ENCODE measurements at regions not wholly inside any gene's neighbourhood (a gene's known extent, or its start where the extent isn't known, plus 50 kb on each side); places are given as distances from the start of the nearest gene placed in this dataset.

DNA sequence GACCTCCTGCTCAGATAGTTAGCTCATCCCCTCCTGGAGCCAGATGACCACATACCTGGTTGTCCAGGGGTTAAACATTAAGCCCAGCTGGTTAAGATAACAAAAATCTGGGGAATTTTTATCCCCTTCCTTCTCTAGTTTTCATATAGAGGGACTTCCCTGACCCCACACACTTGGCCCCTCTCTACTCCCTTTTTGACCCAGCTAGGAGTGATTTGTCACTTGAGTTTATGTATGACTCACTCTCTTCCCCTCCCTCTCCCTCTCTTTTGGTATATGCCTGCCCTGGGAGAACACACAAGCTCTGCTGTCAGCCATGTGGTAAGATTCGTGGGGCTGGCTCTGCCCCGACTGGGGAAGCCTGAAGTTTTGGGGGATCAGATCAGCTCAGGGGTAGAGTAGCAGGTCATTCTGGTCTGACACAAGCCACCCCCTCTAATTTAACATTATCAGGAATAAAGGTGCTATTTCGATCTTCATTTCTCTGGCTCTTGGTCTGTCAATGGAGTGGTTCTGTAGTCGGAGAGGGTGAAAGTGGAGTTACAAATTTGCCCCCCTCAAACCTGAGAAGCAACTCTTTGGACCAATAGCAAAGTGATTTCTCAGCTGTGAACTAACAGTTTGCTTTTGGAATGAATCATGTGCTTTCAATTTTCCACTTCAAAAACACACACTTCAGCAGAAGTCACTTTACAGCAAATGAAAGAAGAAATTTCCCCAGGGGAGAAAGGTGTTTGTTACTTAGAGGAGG lies 415.3 kb upstream of the CADM1 start:
- Mint-ChIP-seq H3K27me3 (ENCODE audit: unreplicated experiment) (peaks cover 6% of the 10 kb centered on the region), H3K27ac (ENCODE audit: unreplicated experiment) (no peak overlapping the region), H3K4me3 (ENCODE audit: unreplicated experiment) (no peak overlapping the region), H3K4me1 (ENCODE audit: low read depth, unreplicated experiment) (peaks cover 13% of the 10 kb centered on the region), H3K36me3 (ENCODE audit: unreplicated experiment) (no peaks in the 10 kb centered on the region), H3K9me3 (ENCODE audit: unreplicated experiment) (peaks cover 2% of the 10 kb centered on the region)
- DNase-seq: no peak
- TF ChIP-seq, protein P1, sequence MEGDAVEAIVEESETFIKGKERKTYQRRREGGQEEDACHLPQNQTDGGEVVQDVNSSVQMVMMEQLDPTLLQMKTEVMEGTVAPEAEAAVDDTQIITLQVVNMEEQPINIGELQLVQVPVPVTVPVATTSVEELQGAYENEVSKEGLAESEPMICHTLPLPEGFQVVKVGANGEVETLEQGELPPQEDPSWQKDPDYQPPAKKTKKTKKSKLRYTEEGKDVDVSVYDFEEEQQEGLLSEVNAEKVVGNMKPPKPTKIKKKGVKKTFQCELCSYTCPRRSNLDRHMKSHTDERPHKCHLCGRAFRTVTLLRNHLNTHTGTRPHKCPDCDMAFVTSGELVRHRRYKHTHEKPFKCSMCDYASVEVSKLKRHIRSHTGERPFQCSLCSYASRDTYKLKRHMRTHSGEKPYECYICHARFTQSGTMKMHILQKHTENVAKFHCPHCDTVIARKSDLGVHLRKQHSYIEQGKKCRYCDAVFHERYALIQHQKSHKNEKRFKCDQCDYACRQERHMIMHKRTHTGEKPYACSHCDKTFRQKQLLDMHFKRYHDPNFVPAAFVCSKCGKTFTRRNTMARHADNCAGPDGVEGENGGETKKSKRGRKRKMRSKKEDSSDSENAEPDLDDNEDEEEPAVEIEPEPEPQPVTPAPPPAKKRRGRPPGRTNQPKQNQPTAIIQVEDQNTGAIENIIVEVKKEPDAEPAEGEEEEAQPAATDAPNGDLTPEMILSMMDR (IDR thresholded peaks at IDR 0.05; ENCODE audit: partially characterized antibody, unreplicated experiment): no peak

DNA sequence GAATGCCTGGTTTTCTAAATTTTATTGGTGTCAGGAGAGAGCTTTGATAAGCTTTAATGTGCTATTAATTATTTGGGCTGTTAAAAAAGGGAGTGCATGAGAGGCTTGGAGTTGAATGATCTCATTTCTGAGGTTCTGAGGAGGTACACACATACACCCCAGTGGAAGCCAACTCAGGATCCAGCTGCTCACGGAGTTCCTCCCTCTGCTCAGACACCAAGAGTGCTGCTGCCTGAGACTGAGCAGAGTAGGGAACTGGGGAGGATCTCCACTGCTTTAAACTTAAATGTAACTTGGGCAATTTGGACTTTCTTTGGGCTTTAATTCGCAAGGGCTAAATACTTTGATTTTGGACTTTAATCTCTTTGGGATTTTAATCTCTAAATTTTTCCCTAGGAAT lies 414.4 kb upstream of the CADM1 start:
- Mint-ChIP-seq H3K27ac (ENCODE audit: unreplicated experiment) (no peak overlapping the region), H3K4me1 (ENCODE audit: low read depth, unreplicated experiment) (peaks cover 13% of the 10 kb centered on the region), H3K9me3 (ENCODE audit: unreplicated experiment) (peaks cover 2% of the 10 kb centered on the region)

DNA sequence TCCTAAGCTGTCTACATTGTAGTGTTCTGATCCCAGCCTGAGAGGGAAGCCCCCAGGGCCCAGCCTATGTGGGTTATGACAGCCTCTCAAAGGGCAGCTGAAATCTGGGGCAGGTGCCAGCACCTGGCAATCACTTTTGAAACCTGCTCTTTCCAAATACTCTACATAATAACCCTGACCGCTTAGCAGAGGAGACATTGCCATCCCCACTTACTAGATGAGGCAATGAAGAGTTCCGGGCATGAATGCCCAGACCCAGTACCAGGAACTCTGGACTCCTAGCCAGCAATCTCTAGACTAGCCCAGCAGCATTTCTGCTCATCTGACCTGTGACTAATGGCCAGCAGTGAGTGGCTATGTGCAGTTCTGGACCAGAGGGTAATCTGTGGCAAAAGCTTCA lies 412.4 kb upstream of the CADM1 start:
- TF ChIP-seq, protein P1 (IDR thresholded peaks at IDR 0.05; ENCODE audit: partially characterized antibody, unreplicated experiment): no peak
- H3K27ac Mint-ChIP-seq (ENCODE audit: unreplicated experiment): no peak overlapping the region
- no peak overlapping the region for H3K4me3 Mint-ChIP-seq (ENCODE audit: unreplicated experiment)
- H3K27me3 Mint-ChIP-seq (ENCODE audit: unreplicated experiment): no peaks in the 10 kb centered on the region
- no peaks in the 10 kb centered on the region for H3K36me3 Mint-ChIP-seq (ENCODE audit: unreplicated experiment)
- H3K4me1 Mint-ChIP-seq (ENCODE audit: low read depth, unreplicated experiment): peaks cover 20% of the 10 kb centered on the region
- DNase-seq: no peak
- H3K9me3 Mint-ChIP-seq (ENCODE audit: unreplicated experiment): peaks cover 4% of the 10 kb centered on the region

More for the DNA sequence above, 414.4 kb upstream of the CADM1 start:
- Mint-ChIP-seq H3K27me3 (ENCODE audit: unreplicated experiment) (peaks cover 6% of the 10 kb centered on the region), H3K4me3 (ENCODE audit: unreplicated experiment) (no peak overlapping the region), H3K36me3 (ENCODE audit: unreplicated experiment) (no peaks in the 10 kb centered on the region)
- TF ChIP-seq, protein P1 (IDR thresholded peaks at IDR 0.05; ENCODE audit: partially characterized antibody, unreplicated experiment): no peak
- no peak for DNase-seq

DNA sequence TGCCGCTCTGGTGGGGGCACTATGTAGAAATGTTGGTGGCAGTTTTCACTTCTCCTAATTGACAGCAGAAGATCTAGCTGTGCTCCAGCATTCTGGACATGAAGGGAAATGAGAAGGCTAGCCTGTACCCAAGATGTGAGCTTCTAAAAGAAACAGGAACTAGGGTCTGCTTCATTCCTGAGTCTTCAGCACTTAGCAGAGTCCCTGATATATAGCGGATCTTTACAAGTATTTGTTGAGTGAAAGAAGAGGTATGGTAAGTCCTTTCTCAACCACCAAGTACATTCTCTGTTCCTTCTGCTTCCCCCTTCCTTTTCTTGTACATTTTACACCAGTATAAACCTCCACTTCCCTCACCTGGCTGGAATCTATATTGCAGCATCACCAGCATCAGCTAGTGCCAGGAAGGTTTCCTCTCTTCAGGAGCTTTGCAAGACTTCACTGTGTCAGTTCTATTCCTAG lies 408.3 kb upstream of the CADM1 start:
- no peaks in the 10 kb centered on the region for H3K27me3 Mint-ChIP-seq (ENCODE audit: unreplicated experiment)

More for the DNA sequence above, 408.3 kb upstream of the CADM1 start:
- Mint-ChIP-seq H3K36me3 (ENCODE audit: unreplicated experiment) (no peaks in the 10 kb centered on the region), H3K4me1 (ENCODE audit: low read depth, unreplicated experiment) (peaks cover 24% of the 10 kb centered on the region), H3K9me3 (ENCODE audit: unreplicated experiment) (peaks cover 4% of the 10 kb centered on the region), H3K4me3 (ENCODE audit: unreplicated experiment) (no peak overlapping the region), H3K27ac (ENCODE audit: unreplicated experiment) (no peak overlapping the region)
- TF ChIP-seq, protein P1 (IDR thresholded peaks at IDR 0.05; ENCODE audit: partially characterized antibody, unreplicated experiment): no peak
- no peak for DNase-seq
